GM10266 (cell line): ENCODE measurements at regions not wholly inside any gene's neighbourhood (a gene's known extent, or its start where the extent isn't known, plus 50 kb on each side); places are given as distances from the start of the nearest gene placed in this dataset.

Source experiments
- DNase-seq: peaks from one replicate; pipeline ENCODE4 v3.0.0; 2012; ENCODE audit errors: extremely low spot score
- TF ChIP-seq, protein P1 (sequence below): IDR thresholded peaks from 2 replicates; pipeline ENCODE4 v1.5.1; 2012; ENCODE audit warnings: mild to moderate bottlenecking, low read depth; ENCODE audit not compliant: control insufficient read depth, insufficient read depth; ENCODE audit errors: missing control alignments

DNA sequence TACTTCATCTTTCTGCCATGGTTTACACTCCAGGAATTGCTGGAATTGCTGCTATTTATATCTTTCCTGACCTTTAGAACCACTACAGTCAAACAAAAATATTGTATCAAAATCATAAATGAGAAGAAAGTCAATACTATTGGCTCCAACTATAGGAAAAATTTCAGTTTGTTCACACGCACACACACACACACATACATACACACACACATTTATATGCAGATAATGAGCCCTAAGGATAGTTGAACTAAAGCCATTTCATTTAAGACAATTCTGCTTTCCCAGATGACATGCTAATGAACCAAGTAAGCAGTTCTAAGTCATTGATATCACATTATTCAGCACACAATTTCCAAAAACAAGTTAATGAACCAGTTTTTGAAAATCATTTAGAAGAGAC lies 627.3 kb downstream of the PLOD2 start:
- no peak for DNase-seq
- TF ChIP-seq, protein P1, sequence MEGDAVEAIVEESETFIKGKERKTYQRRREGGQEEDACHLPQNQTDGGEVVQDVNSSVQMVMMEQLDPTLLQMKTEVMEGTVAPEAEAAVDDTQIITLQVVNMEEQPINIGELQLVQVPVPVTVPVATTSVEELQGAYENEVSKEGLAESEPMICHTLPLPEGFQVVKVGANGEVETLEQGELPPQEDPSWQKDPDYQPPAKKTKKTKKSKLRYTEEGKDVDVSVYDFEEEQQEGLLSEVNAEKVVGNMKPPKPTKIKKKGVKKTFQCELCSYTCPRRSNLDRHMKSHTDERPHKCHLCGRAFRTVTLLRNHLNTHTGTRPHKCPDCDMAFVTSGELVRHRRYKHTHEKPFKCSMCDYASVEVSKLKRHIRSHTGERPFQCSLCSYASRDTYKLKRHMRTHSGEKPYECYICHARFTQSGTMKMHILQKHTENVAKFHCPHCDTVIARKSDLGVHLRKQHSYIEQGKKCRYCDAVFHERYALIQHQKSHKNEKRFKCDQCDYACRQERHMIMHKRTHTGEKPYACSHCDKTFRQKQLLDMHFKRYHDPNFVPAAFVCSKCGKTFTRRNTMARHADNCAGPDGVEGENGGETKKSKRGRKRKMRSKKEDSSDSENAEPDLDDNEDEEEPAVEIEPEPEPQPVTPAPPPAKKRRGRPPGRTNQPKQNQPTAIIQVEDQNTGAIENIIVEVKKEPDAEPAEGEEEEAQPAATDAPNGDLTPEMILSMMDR: no peak

DNA sequence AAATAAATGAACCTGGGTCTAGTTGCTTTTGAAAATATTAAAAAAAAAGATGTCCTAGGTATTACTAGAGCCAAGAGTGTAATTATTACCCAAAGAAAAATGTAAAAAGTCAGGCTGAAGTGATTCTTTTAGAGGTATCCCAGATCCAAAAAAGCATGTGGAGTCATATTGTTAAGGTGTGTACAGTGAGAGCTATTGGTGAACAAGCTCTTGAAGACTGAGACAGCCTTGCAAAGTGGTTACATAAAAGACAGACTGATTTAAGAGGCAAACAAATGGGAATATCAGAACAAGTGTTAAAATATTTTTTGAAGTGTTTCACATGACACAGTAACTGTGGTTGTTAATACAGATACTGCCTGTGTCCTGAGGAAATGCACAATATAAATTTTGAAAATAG lies 624.5 kb downstream of the PLOD2 start:
- TF ChIP-seq, protein P1: no peak

DNA sequence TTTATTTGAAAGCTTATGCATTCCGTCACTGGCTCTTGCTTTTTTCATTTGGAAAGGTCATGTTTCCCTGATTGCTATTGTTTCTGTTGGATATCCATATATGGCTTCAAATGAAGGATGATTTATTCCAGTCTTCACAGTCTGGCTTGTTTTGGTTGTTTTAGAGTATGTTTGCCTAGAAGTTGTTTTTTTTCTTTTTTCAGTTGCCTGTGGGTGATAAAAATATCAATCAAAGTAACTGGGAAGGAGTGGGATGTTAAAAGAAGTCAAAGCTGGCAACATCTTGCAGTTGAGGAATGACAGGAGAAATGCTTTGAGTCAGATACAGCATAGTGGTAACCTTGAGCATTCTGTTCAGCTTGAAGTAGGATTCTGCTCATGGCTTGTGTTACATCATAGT lies 610.5 kb downstream of the PLOD2 start:
- TF ChIP-seq, protein P1: no peak
- DNase-seq: no peak

More for the DNA sequence above, 624.5 kb downstream of the PLOD2 start:
- DNase-seq: no peak

DNA sequence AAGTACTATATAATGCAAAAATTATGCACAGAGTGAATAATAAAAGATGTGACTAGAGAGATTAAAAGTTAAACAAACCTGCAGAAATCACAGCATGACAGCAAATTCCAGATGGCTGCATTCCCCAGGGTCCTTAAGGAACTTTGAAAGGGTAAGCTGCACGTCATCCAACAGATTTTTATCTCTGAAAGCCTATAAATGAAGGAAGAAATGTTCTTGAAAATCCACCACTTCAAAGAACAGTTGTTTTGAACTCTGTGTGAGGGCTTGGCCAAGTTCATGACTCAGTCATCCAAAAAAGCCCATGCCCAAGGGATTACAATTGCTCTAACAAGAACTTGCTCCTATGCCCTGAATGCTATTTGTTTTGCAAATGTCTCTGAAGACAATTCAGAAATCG lies 603.6 kb downstream of the PLOD2 start:
- no peak for DNase-seq

DNA sequence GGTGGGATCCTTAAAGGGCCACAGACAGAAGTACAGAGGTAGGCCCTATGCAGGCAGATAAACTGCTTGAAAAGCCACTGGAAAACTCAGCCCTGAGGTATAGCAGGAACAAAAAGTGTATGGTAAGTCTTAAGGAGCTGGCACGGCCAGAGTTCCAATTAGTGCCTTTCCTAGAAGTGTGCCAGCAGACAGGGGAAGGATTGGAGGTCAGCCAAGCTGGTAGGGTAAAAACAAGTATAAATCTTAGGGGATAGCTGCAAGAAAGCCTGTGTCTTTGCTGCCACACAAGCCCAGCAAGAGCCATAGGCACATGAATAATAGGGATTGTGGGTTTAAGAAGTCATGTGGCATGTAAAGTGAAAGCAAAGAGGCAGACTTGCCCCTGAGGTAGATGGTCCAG lies 582.5 kb downstream of the PLOD2 start:
- TF ChIP-seq, protein P1: no peak
- no peak for DNase-seq

More for the DNA sequence above, 603.6 kb downstream of the PLOD2 start:
- TF ChIP-seq, protein P1: no peak

DNA sequence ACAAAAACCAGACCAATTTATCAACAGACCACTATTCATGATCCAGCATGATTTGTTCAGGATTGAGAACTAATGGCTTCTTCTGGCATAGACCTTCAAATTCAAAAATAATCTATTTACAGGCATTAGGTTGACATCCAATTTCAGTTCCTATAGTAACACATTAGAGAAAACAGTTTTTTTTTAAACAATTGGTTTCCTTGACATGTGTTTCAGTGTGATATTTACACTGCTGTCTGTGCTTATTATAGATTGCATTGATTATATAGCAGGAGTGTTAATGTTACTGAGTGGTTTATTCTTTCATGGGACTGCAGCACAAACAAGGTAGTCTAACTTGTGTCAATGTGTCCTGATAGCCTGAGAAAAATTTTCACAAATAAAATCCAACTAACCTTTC lies 579.3 kb downstream of the PLOD2 start:
- TF ChIP-seq, protein P1: no peak
- DNase-seq: no peak

DNA sequence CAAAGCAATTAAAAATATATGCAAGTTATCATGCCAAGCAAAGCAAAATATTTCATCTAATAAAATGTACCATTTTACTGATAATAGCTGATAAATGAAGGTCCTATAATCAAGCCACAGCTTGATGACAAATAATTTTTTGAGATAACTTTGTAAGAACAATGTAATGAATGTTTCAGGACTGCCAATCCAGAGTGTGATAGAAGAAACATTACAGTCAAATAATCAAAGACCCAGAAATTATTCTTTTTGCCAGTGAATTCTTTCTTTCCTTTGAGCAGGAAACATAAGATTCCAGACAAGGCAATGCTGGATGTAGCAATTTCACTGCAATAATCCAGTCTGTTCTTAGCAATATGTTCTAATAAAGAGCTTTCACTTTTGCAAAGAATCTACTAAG lies 556.1 kb downstream of the PLOD2 start:
- DNase-seq: no peak
- TF ChIP-seq, protein P1: no peak
